ENCODE measurements at regions not wholly inside any gene's neighbourhood (a gene's known extent, or its start where the extent isn't known, plus 50 kb on each side); places are given as distances from the start of the nearest gene placed in this dataset.

DNA sequence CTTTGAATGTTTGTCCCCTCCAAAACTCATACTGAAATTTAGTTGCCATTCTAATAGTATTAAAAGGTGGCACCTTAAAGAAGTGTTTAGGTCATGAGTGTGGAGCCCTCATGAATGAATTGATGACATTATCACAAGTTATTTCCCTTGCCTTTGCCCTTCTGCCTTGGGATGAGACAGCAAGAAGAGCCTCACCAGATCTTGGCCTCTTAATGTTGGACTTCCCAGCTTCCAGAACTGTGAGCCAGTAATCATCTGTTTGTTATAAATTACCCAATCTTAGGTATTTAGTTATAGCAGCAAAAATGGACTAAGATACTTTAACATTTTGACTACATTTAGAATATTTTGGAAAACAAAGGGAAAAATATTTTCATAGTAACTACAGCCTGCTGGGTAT lies 371.0 kb downstream of the JRKL start:
- TF ChIP-seq, protein P1, sequence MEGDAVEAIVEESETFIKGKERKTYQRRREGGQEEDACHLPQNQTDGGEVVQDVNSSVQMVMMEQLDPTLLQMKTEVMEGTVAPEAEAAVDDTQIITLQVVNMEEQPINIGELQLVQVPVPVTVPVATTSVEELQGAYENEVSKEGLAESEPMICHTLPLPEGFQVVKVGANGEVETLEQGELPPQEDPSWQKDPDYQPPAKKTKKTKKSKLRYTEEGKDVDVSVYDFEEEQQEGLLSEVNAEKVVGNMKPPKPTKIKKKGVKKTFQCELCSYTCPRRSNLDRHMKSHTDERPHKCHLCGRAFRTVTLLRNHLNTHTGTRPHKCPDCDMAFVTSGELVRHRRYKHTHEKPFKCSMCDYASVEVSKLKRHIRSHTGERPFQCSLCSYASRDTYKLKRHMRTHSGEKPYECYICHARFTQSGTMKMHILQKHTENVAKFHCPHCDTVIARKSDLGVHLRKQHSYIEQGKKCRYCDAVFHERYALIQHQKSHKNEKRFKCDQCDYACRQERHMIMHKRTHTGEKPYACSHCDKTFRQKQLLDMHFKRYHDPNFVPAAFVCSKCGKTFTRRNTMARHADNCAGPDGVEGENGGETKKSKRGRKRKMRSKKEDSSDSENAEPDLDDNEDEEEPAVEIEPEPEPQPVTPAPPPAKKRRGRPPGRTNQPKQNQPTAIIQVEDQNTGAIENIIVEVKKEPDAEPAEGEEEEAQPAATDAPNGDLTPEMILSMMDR (IDR thresholded peaks at IDR 0.05) = no peak
- no peak for TF ChIP-seq EZH2 (IDR thresholded peaks at IDR 0.05)
